Epithelial cell of prostate (primary cell): ENCODE measurements at regions not wholly inside any gene's neighbourhood (a gene's known extent, or its start where the extent isn't known, plus 50 kb on each side); places are given as distances from the start of the nearest gene placed in this dataset.

Experiments used
- DNase-seq: peaks from one replicate; pipeline ENCODE4 v3.0.0-alpha.2; 2011; ENCODE audit warnings: low read depth, low spot score
- H3K27ac ChIP-seq: fragments of 450-650 bp; 2 replicates; pipeline ENCODE4 v1.5.1; 2017; ENCODE audit warnings: mild to moderate bottlenecking

DNA sequence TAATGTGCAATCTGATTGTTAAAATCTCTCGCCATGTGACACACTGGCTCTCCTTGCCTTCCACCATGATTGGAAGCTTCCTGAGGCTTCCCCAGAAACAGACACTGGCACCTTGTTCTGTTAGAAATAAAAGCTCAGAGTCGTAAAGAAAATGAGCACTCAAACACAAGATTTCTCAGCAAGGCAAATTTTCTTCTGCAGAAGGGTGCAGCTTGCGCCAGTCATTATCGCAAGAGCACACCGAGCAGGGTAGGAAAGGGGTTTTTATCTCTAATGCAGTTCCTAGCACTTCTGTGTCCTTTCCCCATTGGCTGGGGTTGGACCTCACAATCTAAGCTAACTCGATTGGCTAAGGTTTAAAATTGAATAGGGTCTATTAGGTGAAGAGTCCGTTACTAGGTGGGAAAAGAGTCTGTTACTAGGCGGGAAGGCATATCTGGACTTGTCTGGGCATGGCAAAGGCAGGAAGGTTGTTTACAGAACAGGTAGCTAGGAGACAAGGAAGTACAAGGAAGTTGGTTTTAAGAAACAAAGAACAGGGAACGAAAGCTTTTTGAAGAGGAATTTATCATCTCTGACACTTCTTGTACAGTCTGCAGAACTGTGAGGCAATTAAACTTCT is 62.6 kb upstream of the BICD1 start:
- peak; percentile 6 for DNase-seq
- H3K27ac ChIP-seq = no peak overlapping the region

DNA sequence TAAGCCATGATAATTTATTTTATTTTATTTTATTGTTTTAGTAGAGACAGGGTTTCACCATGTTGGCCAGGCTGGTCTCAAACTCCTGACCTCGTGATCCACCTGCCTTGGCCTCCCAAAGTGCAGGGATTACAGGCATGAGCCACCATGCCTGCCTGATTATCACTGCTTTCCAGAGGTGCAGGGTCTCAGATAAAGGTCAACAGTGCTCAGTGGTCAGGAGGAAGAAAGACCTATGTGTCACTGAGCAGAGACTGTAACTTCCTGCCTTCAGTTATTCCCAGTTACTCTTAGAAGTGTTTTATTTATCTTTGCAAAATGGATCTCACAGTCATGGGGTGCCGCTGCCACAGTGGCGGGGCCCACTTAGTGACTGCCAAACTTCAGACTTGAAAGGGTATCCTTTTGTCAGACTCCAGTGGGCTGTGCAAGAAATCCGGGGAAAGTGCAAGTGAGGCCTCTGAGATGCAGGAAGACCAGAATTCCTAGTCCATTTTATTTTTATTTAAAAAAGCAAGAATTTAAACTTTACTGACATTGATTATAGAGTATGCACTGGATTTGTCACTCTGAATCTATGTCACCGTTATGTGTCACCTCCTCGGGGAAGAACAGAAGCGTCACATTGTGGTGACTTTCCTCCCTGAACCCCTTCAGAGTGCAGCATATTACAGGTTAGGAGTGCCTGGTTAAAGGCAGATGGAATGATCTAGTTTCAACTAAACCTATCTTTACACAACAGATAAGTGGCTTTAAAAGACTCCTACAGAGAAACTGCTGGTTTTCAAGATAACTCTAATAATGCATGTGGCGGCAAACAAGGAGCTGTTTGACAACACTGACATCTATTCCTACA is 59.1 kb upstream of the BICD1 start:
- no peak for DNase-seq
- H3K27ac ChIP-seq = no peak overlapping the region

DNA sequence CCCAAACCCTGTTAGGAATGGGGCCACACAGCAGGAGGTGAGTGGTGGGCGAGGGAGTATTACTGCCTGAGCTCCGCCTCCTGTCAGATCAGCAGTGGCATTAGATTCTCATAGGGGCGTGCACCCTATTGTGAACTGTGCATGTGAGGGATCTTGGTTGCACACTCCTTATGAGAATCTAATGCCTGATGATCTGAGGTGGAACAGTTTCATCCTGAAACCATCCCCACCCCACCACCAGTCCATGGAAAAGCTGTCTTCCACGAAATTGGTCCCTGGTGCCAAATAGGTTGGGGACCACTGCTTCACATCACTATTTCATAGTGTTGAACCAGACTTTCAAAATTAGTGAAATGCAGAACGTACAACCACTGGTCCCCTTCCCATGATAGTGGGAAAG is 57.9 kb upstream of the BICD1 start:
- no peak for DNase-seq
- H3K27ac ChIP-seq = no peak overlapping the region

DNA sequence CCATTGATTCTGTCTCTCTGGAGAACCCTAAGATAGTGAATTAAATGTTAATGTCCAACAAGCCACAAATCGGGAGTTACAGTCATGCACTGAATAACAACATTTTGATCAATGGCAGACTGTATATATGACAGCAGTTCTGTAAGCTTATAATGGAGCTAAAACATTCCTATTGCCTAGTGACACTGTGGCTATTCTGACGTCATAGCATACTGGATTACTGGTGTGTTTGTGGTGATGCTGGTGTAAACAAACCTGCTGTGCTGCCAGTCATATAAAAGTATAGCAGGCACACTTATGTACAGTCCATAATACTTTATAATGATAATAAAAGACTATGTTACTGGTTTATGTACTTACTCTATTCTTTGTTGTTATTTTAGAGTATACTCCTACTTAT is 56.7 kb upstream of the BICD1 start:
- no peak overlapping the region for H3K27ac ChIP-seq
- DNase-seq = no peak

DNA sequence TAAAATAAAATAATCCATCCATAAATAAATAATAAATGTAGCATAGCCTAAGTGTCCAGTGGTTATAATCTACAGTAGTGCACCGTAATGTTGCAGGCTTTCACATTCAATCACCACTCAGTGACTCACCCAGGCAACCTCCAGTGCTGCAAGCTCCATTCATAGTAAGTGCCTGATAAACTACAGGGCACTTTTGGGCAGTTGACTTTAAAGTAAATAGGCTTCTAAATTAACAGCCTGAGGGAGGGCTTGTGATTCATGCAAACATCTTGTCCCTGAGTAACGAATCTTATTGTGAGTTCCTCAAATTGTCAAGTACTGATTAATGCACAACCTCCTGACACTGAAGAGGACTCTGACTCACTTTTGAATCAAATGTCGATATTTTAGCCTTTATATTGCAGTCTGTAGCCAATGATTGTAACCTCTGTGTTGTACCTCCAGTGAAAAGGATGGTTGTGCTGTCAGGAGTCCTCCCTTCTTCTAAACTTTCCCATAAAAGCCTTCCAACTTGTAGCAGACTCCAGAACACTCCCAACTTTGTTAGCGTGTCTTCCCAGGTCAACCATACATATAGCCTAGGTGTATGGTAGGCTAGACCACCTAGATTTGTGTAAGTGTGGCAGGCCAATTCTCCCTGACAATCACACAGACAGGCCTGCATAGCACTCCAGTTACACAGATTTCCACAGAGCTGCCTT is 55.0 kb upstream of the BICD1 start:
- H3K27ac ChIP-seq = peak overlapping the region; percentile 41
- DNase-seq = peak; percentile 97

DNA sequence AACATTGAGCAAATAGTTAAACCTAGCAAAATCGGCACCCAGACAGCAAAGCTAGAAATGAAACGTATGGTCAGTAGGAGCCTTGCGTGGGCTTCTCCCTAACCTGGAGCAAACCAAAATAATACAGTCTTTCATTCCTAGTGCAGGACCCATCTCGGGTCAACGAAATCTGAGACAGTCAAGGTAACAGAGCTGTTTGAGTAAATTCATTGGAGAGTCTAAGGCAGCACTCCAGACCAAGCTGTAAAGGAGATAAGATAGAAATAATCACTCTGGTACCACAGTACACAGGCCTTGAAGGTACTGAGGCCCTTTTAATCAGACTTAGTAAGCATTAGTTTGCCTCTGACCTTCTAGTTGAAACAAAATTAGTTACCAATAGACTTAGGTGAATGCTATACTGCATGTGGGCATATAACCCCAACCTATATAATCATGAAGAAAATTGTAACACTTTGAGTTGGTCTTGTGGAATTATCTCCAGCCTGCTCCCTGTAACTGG is 54.4 kb upstream of the BICD1 start:
- peak overlapping the region; percentile 41 for H3K27ac ChIP-seq

DNA sequence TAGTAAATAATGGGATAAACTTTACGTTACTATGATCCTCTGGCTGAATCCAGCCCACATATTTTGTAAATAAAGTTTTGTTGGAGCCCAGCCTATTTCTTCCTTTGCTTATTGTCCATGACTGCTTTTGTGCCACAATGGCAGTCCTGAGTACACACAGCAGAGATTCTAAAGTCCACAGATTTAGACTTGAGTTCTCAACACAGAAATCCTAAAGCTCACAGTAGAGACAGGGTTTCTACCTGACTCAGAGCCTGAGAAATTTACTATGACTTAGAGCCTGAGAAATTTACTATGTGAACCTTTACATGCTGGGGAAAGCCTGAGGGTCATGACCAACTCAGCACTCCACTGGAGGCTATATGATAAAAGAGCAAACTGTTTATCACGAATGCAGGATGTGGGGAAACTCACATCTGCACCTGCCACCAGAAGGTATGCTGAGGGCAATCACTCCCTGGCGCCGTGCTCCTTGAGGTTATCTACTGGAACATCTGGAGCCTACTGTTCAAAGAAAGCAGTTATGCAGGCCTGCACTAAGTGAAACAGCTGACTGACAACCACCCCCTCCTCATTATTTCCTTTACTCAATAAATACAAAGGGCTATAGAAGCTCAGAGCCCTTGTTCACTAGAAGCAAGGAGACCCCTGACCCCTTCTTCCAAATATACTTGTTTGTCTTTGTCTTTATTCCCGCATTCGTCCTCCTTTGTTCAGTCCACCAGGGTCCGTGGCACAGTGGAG is 52.6 kb upstream of the BICD1 start:
- DNase-seq = peak; percentile 60
- H3K27ac ChIP-seq = no peak overlapping the region

More for the DNA sequence above, 54.4 kb upstream of the BICD1 start:
- DNase-seq = no peak
